GM21619 (cell line): ENCODE measurements at regions not wholly inside any gene's neighbourhood (a gene's known extent, or its start where the extent isn't known, plus 50 kb on each side); places are given as distances from the start of the nearest gene placed in this dataset.
A peak's percentile ranks its signal among the peaks of the same experiment; 100 is the strongest.

ENCODE experiments used
- ATAC-seq: cut with Tn5 transposase; IDR thresholded peaks from one replicate; pipeline ENCODE4 v1.9.1; 2021; ENCODE audit not compliant: unreplicated experiment

- ATAC-seq = no peak
These were observed 79.6 kb upstream of the RNU6ATAC start for GRCh38 chr9:134243778-134244467.

- ATAC-seq = no peak
These were observed 80.8 kb upstream of the RNU6ATAC start for GRCh38 chr9:134245179-134245578.

GRCh38 chr9:134247918-134248631, 78.2 kb upstream of the RXRA start:
- ATAC-seq = no peak

- ATAC-seq = no peak
These were observed 74.8 kb upstream of the RXRA start for GRCh38 chr9:134251296-134252069.

GRCh38 chr9:134252084-134252830, 74.0 kb upstream of the RXRA start:
- ATAC-seq = no peak

- ATAC-seq = no peak
These were observed 72.5 kb upstream of the RXRA start for GRCh38 chr9:134253606-134254205.

GRCh38 chr9:134258332-134258731, 67.9 kb upstream of the RXRA start:
- no peak for ATAC-seq

GRCh38 chr9:134258828-134259546, 67.3 kb upstream of the RXRA start:
- ATAC-seq = no peak

- no peak for ATAC-seq
These were observed 66.5 kb upstream of the RXRA start for GRCh38 chr9:134259708-134260107.

GRCh38 chr9:134260801-134261200, 65.5 kb upstream of the RXRA start:
- ATAC-seq = no peak

GRCh38 chr9:134262035-134262434, 64.2 kb upstream of the RXRA start:
- no peak for ATAC-seq

GRCh38 chr9:134263596-134263995, 62.7 kb upstream of the RXRA start:
- no peak for ATAC-seq

- ATAC-seq = no peak
These were observed 62.1 kb upstream of the RXRA start for GRCh38 chr9:134264169-134264568.

- no peak for ATAC-seq
These were observed 61.2 kb upstream of the RXRA start for GRCh38 chr9:134265078-134265477.

- ATAC-seq = no peak
These were observed 59.8 kb upstream of the RXRA start for GRCh38 chr9:134266418-134266817.

- ATAC-seq = no peak
These were observed 58.9 kb upstream of the RXRA start for GRCh38 chr9:134267305-134267880.

- ATAC-seq = peak; percentile 63
These were observed 58.2 kb upstream of the RXRA start for GRCh38 chr9:134267881-134268724.

- no peak for ATAC-seq
These were observed 57.5 kb upstream of the RXRA start for GRCh38 chr9:134268747-134269146.
